Mesendoderm (in vitro differentiated cells): ENCODE measurements at regions not wholly inside any gene's neighbourhood (a gene's known extent, or its start where the extent isn't known, plus 50 kb on each side); places are given as distances from the start of the nearest gene placed in this dataset.

Experiments
- DNase-seq: peaks from one replicate; pipeline ENCODE4 v3.0.0; 2013
- H2AK5ac ChIP-seq: 2 replicates; pipeline ENCODE4 v1.6.1; 2013; ENCODE audit warnings: low read length, inconsistent platforms
- H2BK120ac ChIP-seq: 2 replicates; pipeline ENCODE4 v1.6.1; 2013; ENCODE audit warnings: low read depth, mild to moderate bottlenecking, low read length, moderate library complexity, mixed read lengths
- H2BK15ac ChIP-seq: replicated peaks from 2 replicates; pipeline ENCODE4 v1.6.1; 2013; ENCODE audit warnings: low read depth, mild to moderate bottlenecking, moderate library complexity
- H2BK5ac ChIP-seq: 2 replicates; pipeline ENCODE4 v1.6.1; 2013; ENCODE audit warnings: low read length, inconsistent platforms
- H3K18ac ChIP-seq: 2 replicates; pipeline ENCODE4 v1.6.1; 2013; ENCODE audit warnings: mild to moderate bottlenecking, low read length, mixed read lengths
- H3K23ac ChIP-seq: one replicate; pipeline ENCODE4 v1.6.1; 2013; ENCODE audit warnings: low read length
- H3K27ac ChIP-seq: 2 replicates; pipeline ENCODE4 v1.5.1; 2013; ENCODE audit warnings: low read depth, mild to moderate bottlenecking, inconsistent platforms, low read length, moderate library complexity
- H3K27me3 ChIP-seq: 2 replicates; pipeline ENCODE4 v1.6.1; 2013; ENCODE audit warnings: low read length, control low read depth, mild to moderate bottlenecking, inconsistent platforms; ENCODE audit not compliant: insufficient read depth, poor library complexity
- H3K36me3 ChIP-seq: 2 replicates; pipeline ENCODE4 v1.6.1; 2013; ENCODE audit warnings: low read length, inconsistent platforms; ENCODE audit not compliant: control insufficient read depth, insufficient read depth
- H3K4ac ChIP-seq: one replicate; pipeline ENCODE4 v1.6.1; 2013; ENCODE audit warnings: low read depth, mild to moderate bottlenecking, low read length, moderate library complexity
- H3K4me1 ChIP-seq: 2 replicates; pipeline ENCODE4 v1.6.1; 2013; ENCODE audit warnings: low read depth, low read length, inconsistent platforms; ENCODE audit not compliant: control insufficient read depth
- H3K4me2 ChIP-seq: 2 replicates; pipeline ENCODE4 v1.6.1; 2013; ENCODE audit warnings: low read length
- H3K4me3 ChIP-seq: 2 replicates; pipeline ENCODE4 v1.5.1; 2013; ENCODE audit warnings: mild to moderate bottlenecking, low read length
- H3K56ac ChIP-seq: one replicate; pipeline ENCODE4 v1.6.1; 2013; ENCODE audit warnings: low read length
- H3K79me1 ChIP-seq: 2 replicates; pipeline ENCODE4 v1.6.1; 2013; ENCODE audit warnings: low read length, inconsistent platforms
- H3K79me2 ChIP-seq: 2 replicates; pipeline ENCODE4 v1.6.1; 2013; ENCODE audit warnings: mild to moderate bottlenecking, low read length; ENCODE audit not compliant: control insufficient read depth, insufficient read depth
- H3K9ac ChIP-seq: 2 replicates; pipeline ENCODE4 v1.6.1; 2013; ENCODE audit warnings: low read length, inconsistent platforms
- H4K5ac ChIP-seq: one replicate; pipeline ENCODE4 v1.6.1; 2013; ENCODE audit warnings: low read length
- H4K8ac ChIP-seq: one replicate; pipeline ENCODE4 v1.6.1; 2013; ENCODE audit warnings: low read depth, mild to moderate bottlenecking, control low read depth, low read length, moderate library complexity
- WGBS: extraction: QIAGEN DNeasy Blood & Tissue Kit; methylation state at CpG from one replicate; pipeline ENCODE4 v1.1.7; 2013; ENCODE audit warnings: low lambda C conversion rate, missing lambda C conversion rate; ENCODE audit not compliant: insufficient coverage; ENCODE audit errors: extremely low coverage; 5-methylcytosine and 5-hydroxymethylcytosine counted together

DNA sequence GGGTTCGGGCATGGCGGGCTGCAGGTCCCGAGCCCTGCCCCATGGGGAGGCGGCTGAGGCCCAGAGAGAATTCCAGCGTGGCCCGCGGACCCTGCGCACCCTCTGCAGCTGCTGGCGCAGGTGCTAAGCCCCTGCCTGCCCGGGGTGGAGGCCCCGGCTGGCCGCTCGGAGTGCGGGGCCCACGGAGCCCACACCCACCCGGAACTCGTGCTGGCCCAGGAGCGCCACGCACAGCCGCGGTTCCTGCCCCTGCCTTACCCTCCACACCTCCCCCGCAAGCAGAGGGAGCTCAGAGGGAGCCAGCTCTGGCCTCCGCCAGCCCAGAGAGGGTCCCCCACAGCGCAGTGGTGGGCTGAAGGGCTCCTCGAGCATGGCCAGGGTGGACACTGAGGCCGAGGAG lies 75.3 kb downstream of the MRPS30 start:
- H3K4me2 ChIP-seq = no peak overlapping the region
- DNase-seq = no peak
- H3K56ac ChIP-seq = no peak overlapping the region
- no peak overlapping the region for H3K27ac ChIP-seq
- no peak overlapping the region for H3K23ac ChIP-seq
- no peak overlapping the region for H3K4ac ChIP-seq
- no peak overlapping the region for H2AK5ac ChIP-seq
- no peak overlapping the region for H3K9ac ChIP-seq
- H3K4me1 ChIP-seq = no peaks in the 10 kb centered on the region
- H3K18ac ChIP-seq = no peak overlapping the region
- no peaks in the 10 kb centered on the region for H3K27me3 ChIP-seq
- no peak overlapping the region for H4K8ac ChIP-seq
- no peaks in the 10 kb centered on the region for H3K79me2 ChIP-seq
- H4K5ac ChIP-seq = no peak overlapping the region
- no peaks in the 10 kb centered on the region for H3K36me3 ChIP-seq
- no peaks in the 10 kb centered on the region for H3K79me1 ChIP-seq
- H2BK15ac ChIP-seq = no peak overlapping the region
- WGBS = no CpG with 5 or more reads among the region's 26 CpGs
- H3K4me3 ChIP-seq = no peak overlapping the region
- H2BK120ac ChIP-seq = no peak overlapping the region
- no peak overlapping the region for H2BK5ac ChIP-seq

DNA sequence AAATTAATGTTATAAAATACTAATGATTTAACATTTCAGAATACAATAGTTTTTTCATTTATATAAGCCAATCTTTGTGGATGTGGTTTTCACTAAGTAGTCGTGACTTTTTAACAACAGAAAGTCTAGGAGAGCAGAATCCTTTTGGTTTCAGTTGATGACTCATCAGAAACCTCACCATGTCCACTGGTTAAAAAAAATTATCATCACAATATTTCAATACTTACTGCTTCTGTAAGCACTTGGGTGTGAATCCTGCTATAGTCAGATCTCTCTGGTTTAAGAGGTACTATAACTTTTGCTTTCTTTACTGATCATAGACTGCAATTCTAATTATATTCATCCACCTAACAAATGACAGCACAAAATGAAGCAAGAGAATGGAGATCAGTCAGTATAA lies 77.2 kb downstream of the MRPS30 start:
- no peak overlapping the region for H3K27ac ChIP-seq
- WGBS = no CpG with 5 or more reads among the region's 1 CpG
- H3K36me3 ChIP-seq = no peaks in the 10 kb centered on the region
- H3K27me3 ChIP-seq = no peaks in the 10 kb centered on the region
- H4K8ac ChIP-seq = no peak overlapping the region
- no peaks in the 10 kb centered on the region for H3K4me1 ChIP-seq
- no peak overlapping the region for H3K56ac ChIP-seq
- H3K79me1 ChIP-seq = no peaks in the 10 kb centered on the region
- H2AK5ac ChIP-seq = no peak overlapping the region
- H3K18ac ChIP-seq = no peak overlapping the region
- no peak overlapping the region for H2BK15ac ChIP-seq
- no peak overlapping the region for H4K5ac ChIP-seq
- no peaks in the 10 kb centered on the region for H3K79me2 ChIP-seq
- no peak overlapping the region for H2BK120ac ChIP-seq
- no peak overlapping the region for H2BK5ac ChIP-seq
- no peak overlapping the region for H3K23ac ChIP-seq
- no peak overlapping the region for H3K9ac ChIP-seq
- no peak overlapping the region for H3K4me2 ChIP-seq
- no peak overlapping the region for H3K4me3 ChIP-seq
- no peak for DNase-seq
- no peak overlapping the region for H3K4ac ChIP-seq

DNA sequence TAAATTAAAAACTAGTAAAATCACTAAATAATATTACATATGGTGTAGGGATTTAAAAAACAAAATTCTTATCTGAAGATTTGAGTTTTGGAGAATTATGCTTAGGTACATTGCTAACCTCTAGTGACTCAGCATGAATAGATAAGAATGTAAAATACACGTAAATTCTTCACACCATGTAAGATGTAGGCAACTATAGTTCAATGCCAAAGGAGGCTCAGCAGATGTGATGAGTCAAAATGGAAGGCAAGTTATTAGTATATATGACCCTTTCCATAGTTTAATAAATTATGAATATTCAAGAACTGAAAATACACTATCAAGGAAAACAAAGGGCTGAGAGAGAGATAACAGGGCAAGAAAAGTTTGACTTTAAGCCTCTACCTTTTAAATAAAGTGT lies 79.0 kb downstream of the MRPS30 start:
- H3K27me3 ChIP-seq = no peaks in the 10 kb centered on the region
- H2BK15ac ChIP-seq = no peak overlapping the region
- no peaks in the 10 kb centered on the region for H3K79me2 ChIP-seq
- H2BK120ac ChIP-seq = no peak overlapping the region
- H3K9ac ChIP-seq = no peak overlapping the region
- no CpG with 5 or more reads among the region's 1 CpG for WGBS
- H4K5ac ChIP-seq = no peak overlapping the region
- no peaks in the 10 kb centered on the region for H3K79me1 ChIP-seq
- H2BK5ac ChIP-seq = no peak overlapping the region
- H3K4me3 ChIP-seq = no peak overlapping the region
- no peak overlapping the region for H3K23ac ChIP-seq
- H3K4me2 ChIP-seq = no peak overlapping the region
- no peak for DNase-seq
- no peaks in the 10 kb centered on the region for H3K4me1 ChIP-seq
- no peak overlapping the region for H3K4ac ChIP-seq
- no peak overlapping the region for H3K56ac ChIP-seq
- H4K8ac ChIP-seq = no peak overlapping the region
- H2AK5ac ChIP-seq = no peak overlapping the region
- H3K18ac ChIP-seq = no peak overlapping the region
- no peaks in the 10 kb centered on the region for H3K36me3 ChIP-seq
- H3K27ac ChIP-seq = no peak overlapping the region

DNA sequence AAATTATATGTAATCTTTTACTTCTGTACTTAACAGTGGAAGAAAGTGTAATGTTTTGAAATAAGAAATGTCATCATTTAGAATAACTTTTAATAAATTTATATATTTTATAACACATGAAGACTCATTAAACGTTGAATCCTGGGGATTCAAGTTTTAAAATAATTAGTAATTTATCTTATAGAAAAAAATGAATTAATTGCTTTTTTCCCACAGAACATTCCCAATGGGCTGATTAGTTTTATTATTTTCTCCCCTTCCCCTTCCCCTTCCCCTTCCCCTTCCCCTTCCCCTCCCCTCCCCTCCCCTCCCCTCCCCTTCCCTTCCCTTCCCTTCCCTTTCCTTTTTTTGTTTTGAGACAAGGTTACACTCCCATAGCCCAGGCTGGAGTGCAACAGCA lies 79.7 kb downstream of the MRPS30 start:
- Histone ChIP-seq H3K4me3 (no peak overlapping the region), H2AK5ac (no peak overlapping the region), H3K79me2 (no peaks in the 10 kb centered on the region), H3K23ac (no peak overlapping the region), H3K27ac (no peak overlapping the region), H2BK5ac (no peak overlapping the region), H4K8ac (no peak overlapping the region), H3K36me3 (no peaks in the 10 kb centered on the region), H3K4me1 (no peaks in the 10 kb centered on the region), H4K5ac (no peak overlapping the region), H3K4me2 (no peak overlapping the region), H3K56ac (no peak overlapping the region), H3K79me1 (no peaks in the 10 kb centered on the region), H2BK15ac (no peak overlapping the region), H3K18ac (no peak overlapping the region), H3K9ac (no peak overlapping the region), H2BK120ac (no peak overlapping the region), H3K27me3 (no peaks in the 10 kb centered on the region), H3K4ac (no peak overlapping the region)
- no peak for DNase-seq
- no CpG with 5 or more reads among the region's 1 CpG for WGBS

DNA sequence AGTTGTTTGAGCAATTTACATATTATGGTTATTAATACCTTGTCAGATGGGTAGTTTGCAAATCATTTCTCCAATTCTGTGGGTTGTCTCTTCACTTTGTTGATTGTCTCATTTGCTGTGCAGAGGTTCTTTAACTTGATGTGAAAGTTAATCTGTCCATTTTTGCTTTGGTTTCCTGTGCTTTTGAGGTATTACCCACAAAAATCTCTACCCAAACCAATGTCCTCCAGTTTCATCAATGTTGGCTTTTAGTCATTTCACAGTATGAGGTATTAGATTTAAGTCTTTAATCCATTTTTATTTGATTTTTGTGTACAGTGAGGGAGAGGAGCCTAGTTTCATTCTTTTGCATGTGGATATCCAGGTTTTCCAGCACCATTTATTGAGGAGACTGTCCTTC lies 82.4 kb downstream of the MRPS30 start:
- no peak overlapping the region for H3K9ac ChIP-seq
- no peaks in the 10 kb centered on the region for H3K36me3 ChIP-seq
- H3K4me2 ChIP-seq = no peak overlapping the region
- H4K8ac ChIP-seq = no peak overlapping the region
- no peak overlapping the region for H4K5ac ChIP-seq
- H3K27me3 ChIP-seq = no peaks in the 10 kb centered on the region
- H2BK15ac ChIP-seq = no peak overlapping the region
- H2BK120ac ChIP-seq = no peak overlapping the region
- no peaks in the 10 kb centered on the region for H3K79me2 ChIP-seq
- no peak overlapping the region for H2BK5ac ChIP-seq
- no peak overlapping the region for H3K4me3 ChIP-seq
- no peak overlapping the region for H3K4ac ChIP-seq
- H3K18ac ChIP-seq = no peak overlapping the region
- H2AK5ac ChIP-seq = no peak overlapping the region
- H3K23ac ChIP-seq = no peak overlapping the region
- H3K79me1 ChIP-seq = no peaks in the 10 kb centered on the region
- H3K27ac ChIP-seq = no peak overlapping the region
- DNase-seq = no peak
- H3K4me1 ChIP-seq = no peaks in the 10 kb centered on the region
- H3K56ac ChIP-seq = no peak overlapping the region

DNA sequence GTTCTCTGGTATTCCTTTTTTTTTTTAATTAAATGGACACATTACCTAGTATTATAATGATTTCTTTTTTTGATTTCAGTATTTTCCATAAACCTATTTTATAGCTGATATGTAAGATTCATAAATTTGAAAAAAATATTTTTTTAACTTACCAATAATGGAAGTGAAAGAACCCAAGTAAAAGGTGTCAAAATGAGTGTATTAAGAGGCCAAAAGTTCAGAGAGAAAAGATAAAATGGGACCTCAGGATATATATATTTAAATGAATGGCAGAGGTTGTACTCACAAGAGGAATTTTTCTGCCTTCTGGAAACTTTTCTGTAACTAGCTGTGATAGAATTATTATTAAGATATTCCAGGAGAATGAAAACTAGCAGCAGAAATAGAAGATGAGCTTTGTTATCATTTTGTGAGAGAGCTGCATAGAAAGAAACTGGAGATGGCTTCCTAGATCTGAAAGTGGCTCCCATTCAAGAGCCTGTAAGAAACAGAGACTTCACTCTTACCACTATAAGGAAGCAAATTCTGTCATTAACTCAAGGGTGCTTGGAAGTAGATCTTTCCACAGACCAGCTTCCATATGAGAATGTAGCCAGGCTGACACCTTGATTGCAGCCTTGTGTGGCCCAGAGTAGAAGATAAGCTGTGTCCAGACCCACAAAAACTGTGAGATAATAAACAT lies 91.7 kb downstream of the MRPS30 start:
- Histone ChIP-seq H3K79me2 (no peaks in the 10 kb centered on the region), H3K4me1 (no peaks in the 10 kb centered on the region), H3K36me3 (no peaks in the 10 kb centered on the region), H2BK120ac (no peak overlapping the region), H3K27me3 (no peaks in the 10 kb centered on the region), H3K18ac (no peak overlapping the region), H2AK5ac (no peak overlapping the region), H3K27ac (no peak overlapping the region), H3K79me1 (no peaks in the 10 kb centered on the region), H2BK15ac (no peak overlapping the region), H3K9ac (no peak overlapping the region), H3K4me3 (no peak overlapping the region), H3K56ac (no peak overlapping the region), H4K5ac (no peak overlapping the region), H2BK5ac (no peak overlapping the region), H3K23ac (no peak overlapping the region), H3K4me2 (no peak overlapping the region), H4K8ac (no peak overlapping the region), H3K4ac (no peak overlapping the region)
- no peak for DNase-seq
